HG03039 (cell line): ENCODE measurements at regions not wholly inside any gene's neighbourhood (a gene's known extent, or its start where the extent isn't known, plus 50 kb on each side); places are given as distances from the start of the nearest gene placed in this dataset.
"Not testable (repeated sequence)": the region's sequence is repeated elsewhere in the genome, so short reads cannot be mapped to it uniquely, and the experiment has no call there.

Source experiments
- ATAC-seq: cut with Tn5 transposase; IDR thresholded peaks from one replicate; pipeline ENCODE4 v1.9.1; 2021; ENCODE audit warnings: mild to moderate bottlenecking, moderate library complexity; ENCODE audit not compliant: unreplicated experiment

- no peak for ATAC-seq
Observed at GRCh38 chr4:174401471-174402130, 117.9 kb downstream of the CEP44 start.

- ATAC-seq = not testable (repeated sequence)
Observed at GRCh38 chr4:174400603-174401302, 117.0 kb downstream of the CEP44 start.

- ATAC-seq = no peak
Observed at GRCh38 chr4:174398728-174399127, 115.0 kb downstream of the CEP44 start.

GRCh38 chr4:174397366-174398155 is 113.8 kb downstream of the CEP44 start:
- no peak for ATAC-seq

GRCh38 chr4:174396599-174397110 is 112.9 kb downstream of the CEP44 start:
- no peak for ATAC-seq

GRCh38 chr4:174394915-174395314 is 111.2 kb downstream of the CEP44 start:
- no peak for ATAC-seq

GRCh38 chr4:174389439-174389838 is 105.7 kb downstream of the CEP44 start:
- ATAC-seq = no peak

GRCh38 chr4:174388461-174389145 is 104.9 kb downstream of the CEP44 start:
- ATAC-seq = no peak

GRCh38 chr4:174387721-174388120 is 104.0 kb downstream of the CEP44 start:
- no peak for ATAC-seq

- no peak for ATAC-seq
Observed at GRCh38 chr4:174387143-174387542, 103.4 kb downstream of the CEP44 start.

GRCh38 chr4:174383783-174384182 is 100.1 kb downstream of the CEP44 start:
- ATAC-seq = no peak

GRCh38 chr4:174382938-174383605 is 99.4 kb downstream of the CEP44 start:
- not testable (repeated sequence) for ATAC-seq
